PC-9 (cell line): ENCODE measurements at regions not wholly inside any gene's neighbourhood (a gene's known extent, or its start where the extent isn't known, plus 50 kb on each side); places are given as distances from the start of the nearest gene placed in this dataset.

Source experiments
- BruUV-seq: library from RNA; stranded (reverse); fragments of 400-500 nt; replicated peaks from 2 replicates; lab custom pipeline; 2021; lab: Mats Ljungman, UMichigan
- CTCF ChIA-PET: fragments of 300-600 bp; sonication (Branson Sonifier 250); formaldehyde crosslinking; loops from one replicate; lab custom pipeline; 2022; ENCODE audit warnings: antibody characterized with exemption; lab: Charles Lee
- POLR2A ChIA-PET: fragments of 300-600 bp; sonication (Branson Sonifier 250); formaldehyde crosslinking; loops from one replicate; lab custom pipeline; 2022; ENCODE audit warnings: antibody characterized with exemption; ENCODE audit not compliant: unreplicated experiment; lab: Charles Lee
- DNase-seq, 2 experiments: peaks; one replicate each; pipeline versions ENCODE4 v3.0.0 to v3.0.0-alpha.2; 2015 to 2022; ENCODE audit warnings: mixed read lengths in 1 of 2
- H2AFZ ChIP-seq: fragments of 200-600 bp; sonication (generic); 2 replicates; pipeline ENCODE4 v1.8.1; 2017; ENCODE audit warnings: antibody characterized with exemption
- H3F3A ChIP-seq: fragments of 200-600 bp; sonication (generic); 2 replicates; pipeline ENCODE4 v1.8.1; 2017; ENCODE audit warnings: antibody characterized with exemption, mild to moderate bottlenecking, low read depth; ENCODE audit not compliant: insufficient read depth
- H3K27ac ChIP-seq: fragments of 200-600 bp; sonication (generic); 2 replicates; pipeline ENCODE4 v1.6.1; 2016; ENCODE audit warnings: mixed run types
- H3K27me3 ChIP-seq: fragments of 200-600 bp; sonication (generic); 2 replicates; pipeline ENCODE4 v1.6.1; 2016; ENCODE audit warnings: low read depth, mixed run types; ENCODE audit not compliant: insufficient read depth
- H3K36me3 ChIP-seq: fragments of 200-600 bp; sonication (generic); 2 replicates; pipeline ENCODE4 v1.6.1; 2016; ENCODE audit warnings: low read depth, mixed run types
- H3K4me1 ChIP-seq: fragments of 200-600 bp; sonication (generic); replicated peaks from 2 replicates; pipeline ENCODE4 v1.6.1; 2016; ENCODE audit warnings: mixed run types; ENCODE audit not compliant: insufficient read depth
- H3K4me2 ChIP-seq: fragments of 200-600 bp; sonication (generic); 2 replicates; pipeline ENCODE4 v1.6.1; 2017; ENCODE audit warnings: mixed run types
- H3K4me3 ChIP-seq: fragments of 200-600 bp; sonication (generic); 2 replicates; pipeline ENCODE4 v1.6.1; 2016; ENCODE audit warnings: mixed run types
- H3K79me2 ChIP-seq: fragments of 200-600 bp; sonication (generic); 2 replicates; pipeline ENCODE4 v1.6.1; 2017; ENCODE audit warnings: low read depth, mixed run types
- H3K9me2 ChIP-seq: fragments of 200-600 bp; sonication (generic); 2 replicates; pipeline ENCODE4 v1.8.1; 2017; ENCODE audit warnings: mild to moderate bottlenecking; ENCODE audit not compliant: insufficient read depth
- H3K9me3 ChIP-seq: fragments of 200-600 bp; sonication (generic); 2 replicates; pipeline ENCODE4 v1.8.1; 2016; ENCODE audit warnings: low read depth; ENCODE audit not compliant: insufficient read depth
- H4K20me1 ChIP-seq: fragments of 200-600 bp; sonication (generic); 2 replicates; pipeline ENCODE4 v1.8.1; 2017; ENCODE audit not compliant: insufficient read depth
- EZH2 ChIP-seq: fragments of 200-600 bp; sonication (generic); IDR thresholded peaks from 2 replicates; pipeline ENCODE4 v1.8.0; 2017; ENCODE audit warnings: antibody characterized with exemption, low read depth
- intact Hi-C: fragments of 100-400 bp; cut with micrococcal nuclease; formaldehyde crosslinking; loops from one replicate; pipeline ENCODE4 v1.10.0; 2022; ENCODE audit not compliant: unreplicated experiment
- TF ChIP-seq, protein P1 (sequence below): fragments of 200-600 bp; sonication (generic); conservative IDR thresholded peaks from 2 replicates; pipeline ENCODE4 v1.6.1; 2017; ENCODE audit warnings: mixed run types, antibody characterized with exemption, mild to moderate bottlenecking, moderate library complexity

GRCh38 chr6:164692772-164693510 is 616.5 kb downstream of the C6orf118 start:
- intact Hi-C loops: no loop called here
- no peaks in the 10 kb centered on the region for H3F3A ChIP-seq
- H3K79me2 ChIP-seq: no peaks in the 10 kb centered on the region
- TF ChIP-seq, protein P1, sequence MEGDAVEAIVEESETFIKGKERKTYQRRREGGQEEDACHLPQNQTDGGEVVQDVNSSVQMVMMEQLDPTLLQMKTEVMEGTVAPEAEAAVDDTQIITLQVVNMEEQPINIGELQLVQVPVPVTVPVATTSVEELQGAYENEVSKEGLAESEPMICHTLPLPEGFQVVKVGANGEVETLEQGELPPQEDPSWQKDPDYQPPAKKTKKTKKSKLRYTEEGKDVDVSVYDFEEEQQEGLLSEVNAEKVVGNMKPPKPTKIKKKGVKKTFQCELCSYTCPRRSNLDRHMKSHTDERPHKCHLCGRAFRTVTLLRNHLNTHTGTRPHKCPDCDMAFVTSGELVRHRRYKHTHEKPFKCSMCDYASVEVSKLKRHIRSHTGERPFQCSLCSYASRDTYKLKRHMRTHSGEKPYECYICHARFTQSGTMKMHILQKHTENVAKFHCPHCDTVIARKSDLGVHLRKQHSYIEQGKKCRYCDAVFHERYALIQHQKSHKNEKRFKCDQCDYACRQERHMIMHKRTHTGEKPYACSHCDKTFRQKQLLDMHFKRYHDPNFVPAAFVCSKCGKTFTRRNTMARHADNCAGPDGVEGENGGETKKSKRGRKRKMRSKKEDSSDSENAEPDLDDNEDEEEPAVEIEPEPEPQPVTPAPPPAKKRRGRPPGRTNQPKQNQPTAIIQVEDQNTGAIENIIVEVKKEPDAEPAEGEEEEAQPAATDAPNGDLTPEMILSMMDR: no peak
- TF ChIP-seq EZH2: no peak
- H3K36me3 ChIP-seq: no peaks in the 10 kb centered on the region
- no peaks in the 10 kb centered on the region for H3K9me3 ChIP-seq
- H3K4me2 ChIP-seq: no peak overlapping the region
- CTCF ChIA-PET: no interaction called here
- DNase-seq: no peak
- no peak overlapping the region for H3K4me3 ChIP-seq
- POLR2A ChIA-PET: no interaction called here
- H3K27me3 ChIP-seq: no peaks in the 10 kb centered on the region
- H3K4me1 ChIP-seq: no peaks in the 10 kb centered on the region
- no peaks in the 10 kb centered on the region for H3K9me2 ChIP-seq
- H2AFZ ChIP-seq: no peak overlapping the region
- H4K20me1 ChIP-seq: no peaks in the 10 kb centered on the region
- BruUV-seq: no TSS peak
- no peak overlapping the region for H3K27ac ChIP-seq

- H3K9me3 ChIP-seq: no peaks in the 10 kb centered on the region
Observed at GRCh38 chr6:164690702-164691500, 618.5 kb downstream of the C6orf118 start.

GRCh38 chr6:164690241-164690640 is 619.2 kb downstream of the C6orf118 start:
- H3K4me2 ChIP-seq: no peak overlapping the region
- ChIA-PET POLR2A (no interaction called here), CTCF (no interaction called here)

More at GRCh38 chr6:164690702-164691500, 618.5 kb downstream of the C6orf118 start:
- intact Hi-C loops: no loop called here
- H3K36me3 ChIP-seq: no peaks in the 10 kb centered on the region
- no peaks in the 10 kb centered on the region for H3K79me2 ChIP-seq
- H3K4me1 ChIP-seq: no peaks in the 10 kb centered on the region
- ChIA-PET CTCF (no interaction called here), POLR2A (no interaction called here)
- no peaks in the 10 kb centered on the region for H3F3A ChIP-seq
- H4K20me1 ChIP-seq: no peaks in the 10 kb centered on the region
- TF ChIP-seq EZH2: no peak
- TF ChIP-seq, protein P1: no peak
- no peak overlapping the region for H3K27ac ChIP-seq
- no TSS peak for BruUV-seq
- no peak overlapping the region for H3K4me2 ChIP-seq
- H3K9me2 ChIP-seq: no peaks in the 10 kb centered on the region
- no peak overlapping the region for H2AFZ ChIP-seq
- no peak overlapping the region for H3K4me3 ChIP-seq
- no peaks in the 10 kb centered on the region for H3K27me3 ChIP-seq
- no peak for DNase-seq

More at GRCh38 chr6:164690241-164690640, 619.2 kb downstream of the C6orf118 start:
- DNase-seq: no peak
- Histone ChIP-seq H2AFZ (no peak overlapping the region), H4K20me1 (no peaks in the 10 kb centered on the region), H3K4me1 (no peaks in the 10 kb centered on the region), H3F3A (no peaks in the 10 kb centered on the region), H3K27me3 (no peaks in the 10 kb centered on the region), H3K36me3 (no peaks in the 10 kb centered on the region), H3K9me3 (no peaks in the 10 kb centered on the region), H3K9me2 (no peaks in the 10 kb centered on the region), H3K4me3 (no peak overlapping the region), H3K79me2 (no peaks in the 10 kb centered on the region), H3K27ac (no peak overlapping the region)
- TF ChIP-seq EZH2: no peak
- TF ChIP-seq, protein P1: no peak
- BruUV-seq: no TSS peak
- intact Hi-C loops: no loop called here
